OCI-M1 (cell line): ENCODE measurements at regions not wholly inside any gene's neighbourhood (a gene's known extent, or its start where the extent isn't known, plus 50 kb on each side); places are given as distances from the start of the nearest gene placed in this dataset.

Experiments
- DNase-seq: peaks from one replicate; lab custom pipeline; 2025; lab: John Stamatoyannopoulos, UW

GRCh38 chr18:78903436-78904178 lies 76.0 kb upstream of the SALL3 start:
- DNase-seq = no peak

- DNase-seq = no peak
Measured at GRCh38 chr18:78904179-78904531, 75.5 kb upstream of the SALL3 start.

GRCh38 chr18:78905334-78905733 lies 74.3 kb upstream of the SALL3 start:
- DNase-seq = no peak

GRCh38 chr18:78906066-78906465 lies 73.6 kb upstream of the SALL3 start:
- DNase-seq = no peak

GRCh38 chr18:78908462-78909260 lies 71.0 kb upstream of the SALL3 start:
- DNase-seq = no peak

GRCh38 chr18:78911751-78912283 lies 67.8 kb upstream of the SALL3 start:
- no peak for DNase-seq

GRCh38 chr18:78912336-78912735 lies 67.3 kb upstream of the SALL3 start:
- DNase-seq = no peak

- DNase-seq = no peak
Measured at GRCh38 chr18:78912844-78913243, 66.8 kb upstream of the SALL3 start.

- DNase-seq = no peak
Measured at GRCh38 chr18:78913395-78913794, 66.2 kb upstream of the SALL3 start.

GRCh38 chr18:78913830-78914231 lies 65.8 kb upstream of the SALL3 start:
- no peak for DNase-seq

- DNase-seq = no peak
Measured at GRCh38 chr18:78914249-78914935, 65.2 kb upstream of the SALL3 start.

GRCh38 chr18:78915446-78916008 lies 64.1 kb upstream of the SALL3 start:
- DNase-seq = no peak

GRCh38 chr18:78918707-78919106 lies 60.9 kb upstream of the SALL3 start:
- DNase-seq = no peak

GRCh38 chr18:78919956-78920355 lies 59.7 kb upstream of the SALL3 start:
- no peak for DNase-seq

- no peak for DNase-seq
Measured at GRCh38 chr18:78920456-78921138, 59.0 kb upstream of the SALL3 start.

GRCh38 chr18:78922856-78923255 lies 56.8 kb upstream of the SALL3 start:
- no peak for DNase-seq

GRCh38 chr18:78924301-78924700 lies 55.3 kb upstream of the SALL3 start:
- no peak for DNase-seq

- DNase-seq = no peak
Measured at GRCh38 chr18:78924786-78925540, 54.7 kb upstream of the SALL3 start.

- DNase-seq = no peak
Measured at GRCh38 chr18:78925557-78926242, 53.9 kb upstream of the SALL3 start.

GRCh38 chr18:78926243-78926615 lies 53.4 kb upstream of the SALL3 start:
- no peak for DNase-seq
